ENCODE measurements at regions not wholly inside any gene's neighbourhood (a gene's known extent, or its start where the extent isn't known, plus 50 kb on each side); places are given as distances from the start of the nearest gene placed in this dataset.

DNA sequence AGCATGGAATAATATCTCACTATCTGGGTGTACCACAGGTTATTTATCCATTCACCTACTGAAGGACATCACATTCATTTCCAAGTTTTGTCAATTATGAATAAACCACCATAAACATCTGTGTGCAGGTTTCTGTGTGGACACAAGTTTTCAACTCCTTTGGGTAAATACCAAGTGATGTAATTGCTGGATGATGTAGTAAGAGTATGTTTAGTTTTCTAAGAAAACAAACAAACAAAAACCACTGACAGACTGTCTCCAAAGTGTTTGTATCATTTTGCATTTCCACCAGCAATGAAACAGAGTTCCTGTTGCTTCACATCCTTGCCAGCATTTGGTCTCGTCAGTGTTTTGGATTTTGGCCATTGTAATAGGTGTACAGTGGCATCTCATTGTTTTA, 435.7 kb upstream of the PROX1 start:
- TF ChIP-seq POLR2A (IDR thresholded peaks at IDR 0.05; ENCODE audit: low read depth, low read length) (no peak), POLR2AphosphoS5 (IDR thresholded peaks at IDR 0.05; ENCODE audit: low read depth, low read length) (no peak), TAF1 (IDR thresholded peaks at IDR 0.05; ENCODE audit: borderline replicate concordance, low read depth, low read length) (no peak)

Data from GM12892 (cell line).